PC-9 (cell line): ENCODE measurements at regions not wholly inside any gene's neighbourhood (a gene's known extent, or its start where the extent isn't known, plus 50 kb on each side); places are given as distances from the start of the nearest gene placed in this dataset.

ENCODE experiments used
- BruUV-seq: library from RNA; stranded (reverse); fragments of 400-500 nt; replicated peaks from 2 replicates; lab custom pipeline; 2021; lab: Mats Ljungman, UMichigan
- CTCF ChIA-PET: fragments of 300-600 bp; sonication (Branson Sonifier 250); formaldehyde crosslinking; loops from one replicate; lab custom pipeline; 2022; ENCODE audit warnings: antibody characterized with exemption; lab: Charles Lee
- POLR2A ChIA-PET: fragments of 300-600 bp; sonication (Branson Sonifier 250); formaldehyde crosslinking; loops from one replicate; lab custom pipeline; 2022; ENCODE audit warnings: antibody characterized with exemption; ENCODE audit not compliant: unreplicated experiment; lab: Charles Lee
- DNase-seq, 2 experiments: peaks; one replicate each; pipeline versions ENCODE4 v3.0.0 to v3.0.0-alpha.2; 2015 to 2022; ENCODE audit warnings: mixed read lengths in 1 of 2
- H2AFZ ChIP-seq: fragments of 200-600 bp; sonication (generic); 2 replicates; pipeline ENCODE4 v1.8.1; 2017; ENCODE audit warnings: antibody characterized with exemption
- H3F3A ChIP-seq: fragments of 200-600 bp; sonication (generic); 2 replicates; pipeline ENCODE4 v1.8.1; 2017; ENCODE audit warnings: antibody characterized with exemption, mild to moderate bottlenecking, low read depth; ENCODE audit not compliant: insufficient read depth
- H3K27ac ChIP-seq: fragments of 200-600 bp; sonication (generic); 2 replicates; pipeline ENCODE4 v1.6.1; 2016; ENCODE audit warnings: mixed run types
- H3K27me3 ChIP-seq: fragments of 200-600 bp; sonication (generic); 2 replicates; pipeline ENCODE4 v1.6.1; 2016; ENCODE audit warnings: low read depth, mixed run types; ENCODE audit not compliant: insufficient read depth
- H3K36me3 ChIP-seq: fragments of 200-600 bp; sonication (generic); 2 replicates; pipeline ENCODE4 v1.6.1; 2016; ENCODE audit warnings: low read depth, mixed run types
- H3K4me1 ChIP-seq: fragments of 200-600 bp; sonication (generic); replicated peaks from 2 replicates; pipeline ENCODE4 v1.6.1; 2016; ENCODE audit warnings: mixed run types; ENCODE audit not compliant: insufficient read depth
- H3K4me2 ChIP-seq: fragments of 200-600 bp; sonication (generic); 2 replicates; pipeline ENCODE4 v1.6.1; 2017; ENCODE audit warnings: mixed run types
- H3K4me3 ChIP-seq: fragments of 200-600 bp; sonication (generic); 2 replicates; pipeline ENCODE4 v1.6.1; 2016; ENCODE audit warnings: mixed run types
- H3K79me2 ChIP-seq: fragments of 200-600 bp; sonication (generic); 2 replicates; pipeline ENCODE4 v1.6.1; 2017; ENCODE audit warnings: low read depth, mixed run types
- H3K9me2 ChIP-seq: fragments of 200-600 bp; sonication (generic); 2 replicates; pipeline ENCODE4 v1.8.1; 2017; ENCODE audit warnings: mild to moderate bottlenecking; ENCODE audit not compliant: insufficient read depth
- H3K9me3 ChIP-seq: fragments of 200-600 bp; sonication (generic); 2 replicates; pipeline ENCODE4 v1.8.1; 2016; ENCODE audit warnings: low read depth; ENCODE audit not compliant: insufficient read depth
- H4K20me1 ChIP-seq: fragments of 200-600 bp; sonication (generic); 2 replicates; pipeline ENCODE4 v1.8.1; 2017; ENCODE audit not compliant: insufficient read depth
- EZH2 ChIP-seq: fragments of 200-600 bp; sonication (generic); IDR thresholded peaks from 2 replicates; pipeline ENCODE4 v1.8.0; 2017; ENCODE audit warnings: antibody characterized with exemption, low read depth
- intact Hi-C: fragments of 100-400 bp; cut with micrococcal nuclease; formaldehyde crosslinking; loops from one replicate; pipeline ENCODE4 v1.10.0; 2022; ENCODE audit not compliant: unreplicated experiment
- TF ChIP-seq, protein P1 (sequence below): fragments of 200-600 bp; sonication (generic); conservative IDR thresholded peaks from 2 replicates; pipeline ENCODE4 v1.6.1; 2017; ENCODE audit warnings: mixed run types, antibody characterized with exemption, mild to moderate bottlenecking, moderate library complexity

DNA sequence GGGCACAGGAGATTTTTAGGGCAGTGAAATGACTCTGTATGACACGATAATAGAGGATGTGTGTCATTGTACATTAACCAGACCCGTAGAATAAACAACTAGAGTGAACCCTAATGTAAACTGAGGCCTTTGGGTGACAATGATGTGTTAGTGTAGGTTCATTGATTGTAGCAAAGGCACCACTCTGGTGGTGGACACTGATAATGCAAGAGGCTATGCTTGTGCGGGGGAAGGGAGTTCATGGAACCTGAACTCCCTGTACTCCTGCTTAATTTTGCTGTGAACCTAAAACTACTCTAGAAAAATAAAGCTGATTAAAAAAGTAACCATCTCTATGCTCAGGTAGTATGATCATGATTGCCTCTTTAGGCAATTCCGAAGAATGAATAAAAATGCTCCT, 96.3 kb upstream of the VIPR2 start:
- no peaks in the 10 kb centered on the region for H3K79me2 ChIP-seq
- no peaks in the 10 kb centered on the region for H3K36me3 ChIP-seq
- TF ChIP-seq, protein P1, sequence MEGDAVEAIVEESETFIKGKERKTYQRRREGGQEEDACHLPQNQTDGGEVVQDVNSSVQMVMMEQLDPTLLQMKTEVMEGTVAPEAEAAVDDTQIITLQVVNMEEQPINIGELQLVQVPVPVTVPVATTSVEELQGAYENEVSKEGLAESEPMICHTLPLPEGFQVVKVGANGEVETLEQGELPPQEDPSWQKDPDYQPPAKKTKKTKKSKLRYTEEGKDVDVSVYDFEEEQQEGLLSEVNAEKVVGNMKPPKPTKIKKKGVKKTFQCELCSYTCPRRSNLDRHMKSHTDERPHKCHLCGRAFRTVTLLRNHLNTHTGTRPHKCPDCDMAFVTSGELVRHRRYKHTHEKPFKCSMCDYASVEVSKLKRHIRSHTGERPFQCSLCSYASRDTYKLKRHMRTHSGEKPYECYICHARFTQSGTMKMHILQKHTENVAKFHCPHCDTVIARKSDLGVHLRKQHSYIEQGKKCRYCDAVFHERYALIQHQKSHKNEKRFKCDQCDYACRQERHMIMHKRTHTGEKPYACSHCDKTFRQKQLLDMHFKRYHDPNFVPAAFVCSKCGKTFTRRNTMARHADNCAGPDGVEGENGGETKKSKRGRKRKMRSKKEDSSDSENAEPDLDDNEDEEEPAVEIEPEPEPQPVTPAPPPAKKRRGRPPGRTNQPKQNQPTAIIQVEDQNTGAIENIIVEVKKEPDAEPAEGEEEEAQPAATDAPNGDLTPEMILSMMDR: no peak
- TF ChIP-seq EZH2: no peak
- H3F3A ChIP-seq: no peaks in the 10 kb centered on the region
- H3K4me3 ChIP-seq: no peak overlapping the region
- BruUV-seq: no TSS peak
- ChIA-PET POLR2A (no interaction called here), CTCF (no interaction called here)
- intact Hi-C loops: no loop called here
- no peaks in the 10 kb centered on the region for H3K4me1 ChIP-seq
- no peaks in the 10 kb centered on the region for H3K9me3 ChIP-seq
- H3K27ac ChIP-seq: no peak overlapping the region
- H3K9me2 ChIP-seq: no peaks in the 10 kb centered on the region
- no peaks in the 10 kb centered on the region for H4K20me1 ChIP-seq
- peaks cover 37% of the 10 kb centered on the region for H3K27me3 ChIP-seq
- no peak overlapping the region for H3K4me2 ChIP-seq
- no peak for DNase-seq
- no peak overlapping the region for H2AFZ ChIP-seq

DNA sequence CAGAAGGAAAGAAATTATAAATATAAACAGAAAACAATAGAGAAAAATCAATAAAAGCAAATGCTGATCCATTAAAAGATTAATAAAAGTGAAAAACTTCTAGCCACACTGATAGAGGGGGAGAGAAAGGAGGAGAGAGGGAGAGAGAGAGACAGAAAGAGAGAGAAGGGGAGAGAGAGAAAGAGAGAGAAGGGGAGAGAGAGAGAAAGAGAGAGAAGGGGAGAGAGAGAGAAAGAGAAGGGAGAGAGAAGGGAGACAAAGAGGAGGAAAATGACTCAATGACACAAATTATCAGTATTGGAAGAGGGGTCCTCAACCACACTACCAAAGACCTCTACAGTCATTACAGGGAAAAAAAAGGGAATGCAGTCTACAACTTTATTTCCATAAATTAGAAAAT, 94.4 kb upstream of the VIPR2 start:
- Histone ChIP-seq H3K27ac (no peak overlapping the region), H3K4me3 (no peak overlapping the region), H3K79me2 (no peaks in the 10 kb centered on the region), H3K4me1 (no peaks in the 10 kb centered on the region), H2AFZ (no peak overlapping the region), H4K20me1 (no peaks in the 10 kb centered on the region), H3K36me3 (no peaks in the 10 kb centered on the region), H3K9me3 (no peaks in the 10 kb centered on the region), H3K9me2 (no peaks in the 10 kb centered on the region), H3K27me3 (peaks cover 50% of the 10 kb centered on the region), H3K4me2 (no peak overlapping the region), H3F3A (no peaks in the 10 kb centered on the region)
- ChIA-PET POLR2A (no interaction called here), CTCF (no interaction called here)
- TF ChIP-seq EZH2: no peak
- TF ChIP-seq, protein P1: no peak
- DNase-seq: no peak
- intact Hi-C loops: no loop called here
- no TSS peak for BruUV-seq

DNA sequence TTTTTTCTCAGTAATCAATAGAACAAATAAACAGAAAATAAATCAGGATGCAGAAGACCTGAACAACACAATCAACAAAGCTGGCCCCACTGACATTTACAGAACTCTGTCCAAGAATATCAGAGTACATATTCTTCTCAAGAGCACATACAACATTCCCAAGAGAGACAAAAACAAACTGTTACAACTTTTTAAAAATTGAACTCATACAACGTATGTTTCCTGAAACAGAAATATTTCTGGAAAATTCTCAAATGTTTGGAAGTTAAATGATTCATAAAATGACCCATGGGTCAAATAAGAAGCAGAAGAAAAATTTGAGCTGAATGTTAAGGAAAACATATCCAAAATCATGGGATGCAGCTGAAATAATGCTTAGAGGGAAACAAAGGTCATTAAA, 93.9 kb upstream of the VIPR2 start:
- Histone ChIP-seq H3K27ac (no peak overlapping the region), H4K20me1 (no peaks in the 10 kb centered on the region), H3K4me1 (no peaks in the 10 kb centered on the region), H2AFZ (no peak overlapping the region), H3K79me2 (no peaks in the 10 kb centered on the region), H3K9me2 (no peaks in the 10 kb centered on the region), H3K36me3 (no peaks in the 10 kb centered on the region), H3K4me3 (no peak overlapping the region), H3K9me3 (no peaks in the 10 kb centered on the region), H3K27me3 (peaks cover 53% of the 10 kb centered on the region), H3K4me2 (no peak overlapping the region), H3F3A (no peaks in the 10 kb centered on the region)
- TF ChIP-seq, protein P1: no peak
- TF ChIP-seq EZH2: no peak
- BruUV-seq: no TSS peak
- no peak for DNase-seq
- ChIA-PET POLR2A (no interaction called here), CTCF (no interaction called here)
- intact Hi-C loops: no loop called here
